Mesothelial cell of epicardium (in vitro differentiated cells): ENCODE measurements at regions not wholly inside any gene's neighbourhood (a gene's known extent, or its start where the extent isn't known, plus 50 kb on each side); places are given as distances from the start of the nearest gene placed in this dataset.

Source experiments
- DNase-seq, 2 experiments: peaks; one replicate each; pipeline ENCODE4 v3.0.0; 2021; ENCODE audit warnings: low spot score in 2 of 2; ENCODE audit not compliant: unreplicated experiment in 2 of 2
- H3K27ac Mint-ChIP-seq: 2 replicates; pipeline ENCODE4 v1.8.0; 2021; ENCODE audit warnings: mixed read lengths
- H3K27me3 Mint-ChIP-seq: 2 replicates; pipeline ENCODE4 v1.8.0; 2021; ENCODE audit warnings: low read depth, mixed read lengths
- H3K36me3 Mint-ChIP-seq: 2 replicates; pipeline ENCODE4 v1.8.0; 2021; ENCODE audit warnings: mixed read lengths
- H3K4me1 Mint-ChIP-seq: 2 replicates; pipeline ENCODE4 v1.8.0; 2021; ENCODE audit warnings: mixed read lengths
- H3K4me3 Mint-ChIP-seq: 2 replicates; pipeline ENCODE4 v1.8.0; 2021; ENCODE audit warnings: mild to moderate bottlenecking, moderate library complexity, mixed read lengths
- H3K9me3 Mint-ChIP-seq: 2 replicates; pipeline ENCODE4 v1.8.0; 2021; ENCODE audit warnings: mixed read lengths
- TF ChIP-seq, protein P1 (sequence below): fragments of 200-600 bp; sonication (generic); IDR thresholded peaks from one replicate; pipeline ENCODE4 v1.5.0; 2021; ENCODE audit warnings: antibody characterized with exemption; ENCODE audit not compliant: unreplicated experiment

DNA sequence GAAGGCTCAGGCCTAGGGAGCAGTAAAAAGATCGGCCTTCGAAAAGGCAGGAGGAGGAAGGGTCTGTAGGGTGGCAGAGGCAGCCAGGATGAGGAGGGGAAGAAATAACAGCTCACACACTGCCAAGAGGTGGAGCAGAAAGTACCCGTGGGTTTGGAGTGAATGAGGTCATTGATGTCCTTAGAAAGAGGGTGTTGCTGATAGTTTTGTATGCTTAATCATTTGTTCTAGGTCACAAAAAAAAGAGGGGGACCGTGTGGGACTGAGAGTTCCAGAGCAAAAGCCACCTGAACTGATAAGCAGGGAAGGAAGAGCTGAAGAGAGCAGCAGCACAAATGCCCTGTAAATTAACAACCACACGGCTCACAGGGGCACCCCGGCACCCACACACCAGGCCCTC lies 140.4 kb downstream of the FAM161A start:
- H3K27me3 Mint-ChIP-seq = no peaks in the 10 kb centered on the region
- H3K36me3 Mint-ChIP-seq = no peaks in the 10 kb centered on the region
- no peaks in the 10 kb centered on the region for H3K4me1 Mint-ChIP-seq
- TF ChIP-seq, protein P1, sequence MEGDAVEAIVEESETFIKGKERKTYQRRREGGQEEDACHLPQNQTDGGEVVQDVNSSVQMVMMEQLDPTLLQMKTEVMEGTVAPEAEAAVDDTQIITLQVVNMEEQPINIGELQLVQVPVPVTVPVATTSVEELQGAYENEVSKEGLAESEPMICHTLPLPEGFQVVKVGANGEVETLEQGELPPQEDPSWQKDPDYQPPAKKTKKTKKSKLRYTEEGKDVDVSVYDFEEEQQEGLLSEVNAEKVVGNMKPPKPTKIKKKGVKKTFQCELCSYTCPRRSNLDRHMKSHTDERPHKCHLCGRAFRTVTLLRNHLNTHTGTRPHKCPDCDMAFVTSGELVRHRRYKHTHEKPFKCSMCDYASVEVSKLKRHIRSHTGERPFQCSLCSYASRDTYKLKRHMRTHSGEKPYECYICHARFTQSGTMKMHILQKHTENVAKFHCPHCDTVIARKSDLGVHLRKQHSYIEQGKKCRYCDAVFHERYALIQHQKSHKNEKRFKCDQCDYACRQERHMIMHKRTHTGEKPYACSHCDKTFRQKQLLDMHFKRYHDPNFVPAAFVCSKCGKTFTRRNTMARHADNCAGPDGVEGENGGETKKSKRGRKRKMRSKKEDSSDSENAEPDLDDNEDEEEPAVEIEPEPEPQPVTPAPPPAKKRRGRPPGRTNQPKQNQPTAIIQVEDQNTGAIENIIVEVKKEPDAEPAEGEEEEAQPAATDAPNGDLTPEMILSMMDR = no peak
- no peak overlapping the region for H3K27ac Mint-ChIP-seq
- H3K4me3 Mint-ChIP-seq = no peak overlapping the region
- DNase-seq = no peak
- H3K9me3 Mint-ChIP-seq = no peaks in the 10 kb centered on the region

DNA sequence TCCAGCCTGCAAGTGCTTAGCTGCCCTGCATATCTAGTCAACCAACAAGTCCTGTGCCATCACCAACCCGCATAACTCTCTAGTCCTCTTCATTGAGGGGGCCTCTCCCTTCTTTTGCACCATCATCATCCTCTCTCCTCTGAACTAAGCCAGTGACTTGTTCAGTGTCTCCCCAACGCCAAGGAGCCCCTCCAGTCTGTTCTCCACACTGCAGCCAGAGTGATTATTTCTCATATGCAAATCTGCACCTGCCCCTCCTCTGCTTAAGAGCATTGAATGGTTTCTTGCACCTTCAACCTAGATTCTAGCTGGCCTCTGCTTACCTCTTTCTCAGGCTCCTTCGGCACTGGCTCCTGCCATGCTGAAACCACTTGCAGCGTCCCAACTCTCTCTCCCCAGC lies 141.8 kb downstream of the FAM161A start:
- Mint-ChIP-seq H3K27ac (no peak overlapping the region), H3K9me3 (no peaks in the 10 kb centered on the region), H3K4me3 (no peak overlapping the region), H3K36me3 (no peaks in the 10 kb centered on the region), H3K4me1 (no peaks in the 10 kb centered on the region), H3K27me3 (no peaks in the 10 kb centered on the region)
- TF ChIP-seq, protein P1 = no peak
- no peak for DNase-seq

DNA sequence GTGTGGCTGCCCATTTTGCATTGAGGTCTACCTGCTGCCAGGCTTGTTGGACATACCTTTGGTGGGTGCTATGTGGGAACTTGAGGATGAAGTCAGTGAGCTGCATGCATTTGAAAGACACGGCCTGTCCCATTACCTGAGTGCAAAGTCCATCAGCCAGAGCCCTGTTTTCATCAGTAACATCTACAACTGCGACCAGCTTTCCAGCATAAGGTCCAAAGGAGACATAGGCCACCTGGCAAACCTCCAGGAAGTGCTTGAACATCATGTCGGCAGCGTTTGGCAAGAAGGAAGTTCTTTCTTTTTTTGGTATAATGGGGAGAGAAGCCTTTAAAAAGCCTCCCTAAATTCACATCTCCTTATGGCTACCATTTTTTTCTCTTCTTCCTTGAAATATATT lies 143.1 kb downstream of the FAM161A start:
- TF ChIP-seq, protein P1 = no peak
- Mint-ChIP-seq H3K4me1 (no peaks in the 10 kb centered on the region), H3K9me3 (no peaks in the 10 kb centered on the region), H3K27ac (no peak overlapping the region), H3K36me3 (no peaks in the 10 kb centered on the region), H3K27me3 (no peaks in the 10 kb centered on the region), H3K4me3 (no peak overlapping the region)
- no peak for DNase-seq

DNA sequence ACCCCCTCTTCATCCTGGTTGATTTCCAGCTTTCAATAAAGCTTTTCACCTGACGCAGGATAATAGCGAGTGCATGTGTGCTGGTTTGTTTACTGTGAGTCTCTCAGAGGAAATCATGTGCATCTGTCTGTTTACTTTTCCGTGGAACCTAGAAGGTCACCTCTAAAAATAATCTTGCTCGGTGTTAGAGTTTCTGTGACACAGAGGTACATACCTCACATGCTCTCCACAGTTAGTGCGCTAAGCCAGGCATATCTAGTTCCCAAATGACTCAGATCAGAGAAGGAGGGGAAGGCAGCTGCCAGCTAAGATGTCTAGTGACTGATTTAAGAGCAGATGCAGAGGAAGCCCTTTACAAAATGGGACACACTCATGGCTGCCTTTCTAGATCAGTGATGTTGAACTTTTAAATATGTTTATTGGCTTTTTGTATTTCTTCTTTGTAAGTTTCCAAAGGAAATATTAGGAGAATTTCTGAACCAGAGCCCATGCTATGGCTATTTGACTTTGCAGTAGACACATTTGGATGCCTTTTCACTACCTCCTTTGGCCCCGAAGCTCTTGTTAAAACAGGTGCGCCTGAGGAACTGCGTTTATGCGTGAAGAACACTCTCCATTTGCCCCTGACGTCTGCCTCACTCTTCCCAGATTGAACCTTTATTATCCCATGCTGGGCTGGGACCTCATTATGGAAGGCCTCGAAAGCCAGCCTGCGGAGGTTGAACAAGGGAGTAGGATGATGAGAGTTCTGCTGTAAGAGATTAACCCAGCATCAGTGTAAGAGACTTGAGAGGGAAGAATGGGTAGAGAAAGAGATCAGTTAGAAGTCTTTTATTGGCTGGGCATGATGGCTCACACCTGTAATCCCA lies 145.6 kb downstream of the FAM161A start:
- Mint-ChIP-seq H3K4me1 (no peaks in the 10 kb centered on the region), H3K9me3 (peaks cover 8% of the 10 kb centered on the region), H3K36me3 (no peaks in the 10 kb centered on the region), H3K27ac (no peak overlapping the region), H3K27me3 (no peaks in the 10 kb centered on the region), H3K4me3 (no peak overlapping the region)
- no peak for DNase-seq
- TF ChIP-seq, protein P1 = no peak

DNA sequence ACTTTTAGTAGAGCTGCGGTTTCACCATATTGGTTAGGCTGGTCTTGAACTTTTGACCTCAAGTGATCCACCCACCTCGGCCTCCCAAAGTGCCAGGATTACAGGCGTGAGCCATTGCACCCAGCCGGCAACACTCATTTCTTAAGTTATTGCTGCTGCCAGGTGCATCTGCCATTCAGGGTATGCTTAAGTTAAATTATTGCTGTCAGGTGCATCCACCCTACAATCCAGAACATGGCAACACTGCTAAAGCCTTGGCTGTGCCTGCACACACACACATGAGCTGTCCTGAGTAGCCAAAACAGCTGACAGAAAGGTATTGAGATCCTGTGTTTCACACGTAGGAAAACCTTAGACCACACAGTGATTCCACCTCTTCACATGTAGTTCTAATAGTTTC lies 148.2 kb downstream of the FAM161A start:
- no peak overlapping the region for H3K27ac Mint-ChIP-seq
- TF ChIP-seq, protein P1 = no peak
- peaks cover 2% of the 10 kb centered on the region for H3K4me1 Mint-ChIP-seq
- H3K4me3 Mint-ChIP-seq = no peak overlapping the region
- H3K9me3 Mint-ChIP-seq = peaks cover 8% of the 10 kb centered on the region
- H3K36me3 Mint-ChIP-seq = no peaks in the 10 kb centered on the region
- DNase-seq = no peak
- no peaks in the 10 kb centered on the region for H3K27me3 Mint-ChIP-seq
